K562 (cell line): ENCODE measurements at regions not wholly inside any gene's neighbourhood (a gene's known extent, or its start where the extent isn't known, plus 50 kb on each side); places are given as distances from the start of the nearest gene placed in this dataset.

Source experiments
- DPF2 ChIP-seq: fragments of 450-650 bp; IDR thresholded peaks from 2 replicates; pipeline ENCODE4 v1.6.1; 2016
- EP300 ChIP-seq: IDR thresholded peaks from 2 replicates; pipeline ENCODE4 v1.6.1; 2012; ENCODE audit warnings: low read length, improper control_type of control experiment
- FOXA3 ChIP-seq, 2 experiments: fragments of 450-650 bp in 1 of 2; sonication (generic) in 1 of 2; formaldehyde crosslinking; IDR thresholded peaks in 1 of 2; conservative IDR thresholded peaks in 1 of 2; 2 replicates each; pipeline versions ENCODE4 v1.4.0 to v1.8.0; 2020 to 2022; ENCODE audit warnings: mild to moderate bottlenecking in 2 of 2, missing genetic modification reagents in 1 of 2
- L3MBTL2 ChIP-seq: fragments of 450-650 bp; IDR thresholded peaks from 2 replicates; pipeline ENCODE4 v1.6.1; 2016; ENCODE audit warnings: mild to moderate bottlenecking, moderate library complexity
- NFIC ChIP-seq: fragments of 450-650 bp; IDR thresholded peaks from 2 replicates; pipeline ENCODE4 v1.6.1; 2017; ENCODE audit warnings: mild to moderate bottlenecking, inconsistent platforms
- POLR2G ChIP-seq: fragments of 200-400 bp; formaldehyde crosslinking; IDR thresholded peaks from 2 replicates; pipeline ENCODE4 v1.6.1; 2017; ENCODE audit warnings: low read depth, mild to moderate bottlenecking, antibody characterized with exemption, low read length, moderate library complexity
- RBM39 ChIP-seq: fragments of 200-400 bp; formaldehyde crosslinking; optimal IDR thresholded peaks from 2 replicates; pipeline ENCODE3; 2018; ENCODE audit warnings: low read depth, low read length
- SMARCA5 ChIP-seq: fragments of 450-650 bp; IDR thresholded peaks from 2 replicates; pipeline ENCODE4 v1.6.1; 2016
- SRF ChIP-seq, 2 experiments: fragments of 250-450, 450-650 bp in 1 of 2; sonication (Bioruptor Pico) in 1 of 2; sonication (generic) in 1 of 2; formaldehyde crosslinking; IDR thresholded peaks; 2 replicates each; pipeline versions ENCODE4 v1.5.0 to v1.5.1; 2020 to 2022; ENCODE audit warnings: mild to moderate bottlenecking in 1 of 2, missing genetic modification reagents in 1 of 2
- ZNF263 ChIP-seq: sonication (generic); formaldehyde crosslinking; IDR thresholded peaks from 2 replicates; pipeline ENCODE4 v1.8.0; 2022; ENCODE audit warnings: mild to moderate bottlenecking, missing genetic modification reagents, borderline replicate concordance
- TF ChIP-seq, protein P1 (sequence below): fragments of 450-650 bp; IDR thresholded peaks from 2 replicates; pipeline ENCODE4 v1.6.1; 2016; ENCODE audit warnings: mild to moderate bottlenecking, moderate library complexity
- TF ChIP-seq, protein P2 (sequence below): fragments of 250-450 bp; sonication (Bioruptor Pico); IDR thresholded peaks from 2 replicates; pipeline ENCODE4 v1.4.0; 2020

DNA sequence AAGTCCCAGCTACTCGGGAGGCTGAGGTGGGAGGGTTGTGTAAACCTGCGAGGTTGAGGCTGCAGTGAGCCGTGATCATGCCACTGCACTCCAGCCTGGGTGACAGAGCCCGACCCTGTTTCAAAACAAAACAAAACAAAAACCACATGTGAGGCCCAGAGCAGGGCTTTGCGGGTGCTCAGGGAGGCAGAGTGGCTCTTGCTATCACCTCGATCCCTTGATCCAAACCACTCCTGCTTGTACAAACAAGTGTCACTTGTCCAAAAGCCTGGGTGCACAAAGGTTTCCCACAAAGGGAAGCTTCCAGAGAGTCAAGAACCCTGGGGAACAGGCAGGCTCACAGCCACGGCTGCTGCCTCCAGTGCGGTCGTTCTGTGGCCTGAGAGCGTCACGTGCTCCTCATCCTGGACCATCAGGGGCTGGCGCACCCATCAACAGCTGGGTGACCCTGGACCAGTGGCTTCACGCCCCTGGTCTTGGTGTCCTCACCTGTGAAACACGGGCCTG, 162.7 kb downstream of the C9orf50 start (continued):
- TF ChIP-seq, protein P1, sequence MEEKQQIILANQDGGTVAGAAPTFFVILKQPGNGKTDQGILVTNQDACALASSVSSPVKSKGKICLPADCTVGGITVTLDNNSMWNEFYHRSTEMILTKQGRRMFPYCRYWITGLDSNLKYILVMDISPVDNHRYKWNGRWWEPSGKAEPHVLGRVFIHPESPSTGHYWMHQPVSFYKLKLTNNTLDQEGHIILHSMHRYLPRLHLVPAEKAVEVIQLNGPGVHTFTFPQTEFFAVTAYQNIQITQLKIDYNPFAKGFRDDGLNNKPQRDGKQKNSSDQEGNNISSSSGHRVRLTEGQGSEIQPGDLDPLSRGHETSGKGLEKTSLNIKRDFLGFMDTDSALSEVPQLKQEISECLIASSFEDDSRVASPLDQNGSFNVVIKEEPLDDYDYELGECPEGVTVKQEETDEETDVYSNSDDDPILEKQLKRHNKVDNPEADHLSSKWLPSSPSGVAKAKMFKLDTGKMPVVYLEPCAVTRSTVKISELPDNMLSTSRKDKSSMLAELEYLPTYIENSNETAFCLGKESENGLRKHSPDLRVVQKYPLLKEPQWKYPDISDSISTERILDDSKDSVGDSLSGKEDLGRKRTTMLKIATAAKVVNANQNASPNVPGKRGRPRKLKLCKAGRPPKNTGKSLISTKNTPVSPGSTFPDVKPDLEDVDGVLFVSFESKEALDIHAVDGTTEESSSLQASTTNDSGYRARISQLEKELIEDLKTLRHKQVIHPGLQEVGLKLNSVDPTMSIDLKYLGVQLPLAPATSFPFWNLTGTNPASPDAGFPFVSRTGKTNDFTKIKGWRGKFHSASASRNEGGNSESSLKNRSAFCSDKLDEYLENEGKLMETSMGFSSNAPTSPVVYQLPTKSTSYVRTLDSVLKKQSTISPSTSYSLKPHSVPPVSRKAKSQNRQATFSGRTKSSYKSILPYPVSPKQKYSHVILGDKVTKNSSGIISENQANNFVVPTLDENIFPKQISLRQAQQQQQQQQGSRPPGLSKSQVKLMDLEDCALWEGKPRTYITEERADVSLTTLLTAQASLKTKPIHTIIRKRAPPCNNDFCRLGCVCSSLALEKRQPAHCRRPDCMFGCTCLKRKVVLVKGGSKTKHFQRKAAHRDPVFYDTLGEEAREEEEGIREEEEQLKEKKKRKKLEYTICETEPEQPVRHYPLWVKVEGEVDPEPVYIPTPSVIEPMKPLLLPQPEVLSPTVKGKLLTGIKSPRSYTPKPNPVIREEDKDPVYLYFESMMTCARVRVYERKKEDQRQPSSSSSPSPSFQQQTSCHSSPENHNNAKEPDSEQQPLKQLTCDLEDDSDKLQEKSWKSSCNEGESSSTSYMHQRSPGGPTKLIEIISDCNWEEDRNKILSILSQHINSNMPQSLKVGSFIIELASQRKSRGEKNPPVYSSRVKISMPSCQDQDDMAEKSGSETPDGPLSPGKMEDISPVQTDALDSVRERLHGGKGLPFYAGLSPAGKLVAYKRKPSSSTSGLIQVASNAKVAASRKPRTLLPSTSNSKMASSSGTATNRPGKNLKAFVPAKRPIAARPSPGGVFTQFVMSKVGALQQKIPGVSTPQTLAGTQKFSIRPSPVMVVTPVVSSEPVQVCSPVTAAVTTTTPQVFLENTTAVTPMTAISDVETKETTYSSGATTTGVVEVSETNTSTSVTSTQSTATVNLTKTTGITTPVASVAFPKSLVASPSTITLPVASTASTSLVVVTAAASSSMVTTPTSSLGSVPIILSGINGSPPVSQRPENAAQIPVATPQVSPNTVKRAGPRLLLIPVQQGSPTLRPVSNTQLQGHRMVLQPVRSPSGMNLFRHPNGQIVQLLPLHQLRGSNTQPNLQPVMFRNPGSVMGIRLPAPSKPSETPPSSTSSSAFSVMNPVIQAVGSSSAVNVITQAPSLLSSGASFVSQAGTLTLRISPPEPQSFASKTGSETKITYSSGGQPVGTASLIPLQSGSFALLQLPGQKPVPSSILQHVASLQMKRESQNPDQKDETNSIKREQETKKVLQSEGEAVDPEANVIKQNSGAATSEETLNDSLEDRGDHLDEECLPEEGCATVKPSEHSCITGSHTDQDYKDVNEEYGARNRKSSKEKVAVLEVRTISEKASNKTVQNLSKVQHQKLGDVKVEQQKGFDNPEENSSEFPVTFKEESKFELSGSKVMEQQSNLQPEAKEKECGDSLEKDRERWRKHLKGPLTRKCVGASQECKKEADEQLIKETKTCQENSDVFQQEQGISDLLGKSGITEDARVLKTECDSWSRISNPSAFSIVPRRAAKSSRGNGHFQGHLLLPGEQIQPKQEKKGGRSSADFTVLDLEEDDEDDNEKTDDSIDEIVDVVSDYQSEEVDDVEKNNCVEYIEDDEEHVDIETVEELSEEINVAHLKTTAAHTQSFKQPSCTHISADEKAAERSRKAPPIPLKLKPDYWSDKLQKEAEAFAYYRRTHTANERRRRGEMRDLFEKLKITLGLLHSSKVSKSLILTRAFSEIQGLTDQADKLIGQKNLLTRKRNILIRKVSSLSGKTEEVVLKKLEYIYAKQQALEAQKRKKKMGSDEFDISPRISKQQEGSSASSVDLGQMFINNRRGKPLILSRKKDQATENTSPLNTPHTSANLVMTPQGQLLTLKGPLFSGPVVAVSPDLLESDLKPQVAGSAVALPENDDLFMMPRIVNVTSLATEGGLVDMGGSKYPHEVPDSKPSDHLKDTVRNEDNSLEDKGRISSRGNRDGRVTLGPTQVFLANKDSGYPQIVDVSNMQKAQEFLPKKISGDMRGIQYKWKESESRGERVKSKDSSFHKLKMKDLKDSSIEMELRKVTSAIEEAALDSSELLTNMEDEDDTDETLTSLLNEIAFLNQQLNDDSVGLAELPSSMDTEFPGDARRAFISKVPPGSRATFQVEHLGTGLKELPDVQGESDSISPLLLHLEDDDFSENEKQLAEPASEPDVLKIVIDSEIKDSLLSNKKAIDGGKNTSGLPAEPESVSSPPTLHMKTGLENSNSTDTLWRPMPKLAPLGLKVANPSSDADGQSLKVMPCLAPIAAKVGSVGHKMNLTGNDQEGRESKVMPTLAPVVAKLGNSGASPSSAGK = peak; percentile 34; the same call in 1 of the 2 replicates
- TF ChIP-seq POLR2G (no peak), L3MBTL2 (peak; percentile 51; the same call in 1 of the 2 replicates), EP300 (no peak), NFIC (no peak), SMARCA5 (no peak), RBM39 (no peak), SRF (CRISPR knock-in tag; IDR thresholded peaks at IDR 0.05) (peak in 1 of 2 experiments; percentile 40; a peak in 1 of 4 replicates), FOXA3 (CRISPR knock-in tag; conservative IDR thresholded peaks at IDR 0.05 in 1 of 2, IDR thresholded peaks at IDR 0.05 in 1 of 2) (no peak), ZNF263 (CRISPR knock-in tag) (peak; percentile 66; the same call in 1 of the 2 replicates), DPF2 (no peak)
- TF ChIP-seq, protein P2, sequence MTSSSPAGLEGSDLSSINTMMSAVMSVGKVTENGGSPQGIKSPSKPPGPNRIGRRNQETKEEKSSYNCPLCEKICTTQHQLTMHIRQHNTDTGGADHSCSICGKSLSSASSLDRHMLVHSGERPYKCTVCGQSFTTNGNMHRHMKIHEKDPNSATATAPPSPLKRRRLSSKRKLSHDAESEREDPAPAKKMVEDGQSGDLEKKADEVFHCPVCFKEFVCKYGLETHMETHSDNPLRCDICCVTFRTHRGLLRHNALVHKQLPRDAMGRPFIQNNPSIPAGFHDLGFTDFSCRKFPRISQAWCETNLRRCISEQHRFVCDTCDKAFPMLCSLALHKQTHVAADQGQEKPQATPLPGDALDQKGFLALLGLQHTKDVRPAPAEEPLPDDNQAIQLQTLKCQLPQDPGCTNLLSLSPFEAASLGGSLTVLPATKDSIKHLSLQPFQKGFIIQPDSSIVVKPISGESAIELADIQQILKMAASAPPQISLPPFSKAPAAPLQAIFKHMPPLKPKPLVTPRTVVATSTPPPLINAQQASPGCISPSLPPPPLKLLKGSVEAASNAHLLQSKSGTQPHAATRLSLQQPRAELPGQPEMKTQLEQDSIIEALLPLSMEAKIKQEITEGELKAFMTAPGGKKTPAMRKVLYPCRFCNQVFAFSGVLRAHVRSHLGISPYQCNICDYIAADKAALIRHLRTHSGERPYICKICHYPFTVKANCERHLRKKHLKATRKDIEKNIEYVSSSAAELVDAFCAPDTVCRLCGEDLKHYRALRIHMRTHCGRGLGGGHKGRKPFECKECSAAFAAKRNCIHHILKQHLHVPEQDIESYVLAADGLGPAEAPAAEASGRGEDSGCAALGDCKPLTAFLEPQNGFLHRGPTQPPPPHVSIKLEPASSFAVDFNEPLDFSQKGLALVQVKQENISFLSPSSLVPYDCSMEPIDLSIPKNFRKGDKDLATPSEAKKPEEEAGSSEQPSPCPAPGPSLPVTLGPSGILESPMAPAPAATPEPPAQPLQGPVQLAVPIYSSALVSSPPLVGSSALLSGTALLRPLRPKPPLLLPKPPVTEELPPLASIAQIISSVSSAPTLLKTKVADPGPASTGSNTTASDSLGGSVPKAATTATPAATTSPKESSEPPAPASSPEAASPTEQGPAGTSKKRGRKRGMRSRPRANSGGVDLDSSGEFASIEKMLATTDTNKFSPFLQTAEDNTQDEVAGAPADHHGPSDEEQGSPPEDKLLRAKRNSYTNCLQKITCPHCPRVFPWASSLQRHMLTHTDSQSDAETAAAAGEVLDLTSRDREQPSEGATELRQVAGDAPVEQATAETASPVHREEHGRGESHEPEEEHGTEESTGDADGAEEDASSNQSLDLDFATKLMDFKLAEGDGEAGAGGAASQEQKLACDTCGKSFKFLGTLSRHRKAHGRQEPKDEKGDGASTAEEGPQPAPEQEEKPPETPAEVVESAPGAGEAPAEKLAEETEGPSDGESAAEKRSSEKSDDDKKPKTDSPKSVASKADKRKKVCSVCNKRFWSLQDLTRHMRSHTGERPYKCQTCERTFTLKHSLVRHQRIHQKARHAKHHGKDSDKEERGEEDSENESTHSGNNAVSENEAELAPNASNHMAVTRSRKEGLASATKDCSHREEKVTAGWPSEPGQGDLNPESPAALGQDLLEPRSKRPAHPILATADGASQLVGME (CRISPR knock-in tag) = no peak
